ENCODE measurements at regions not wholly inside any gene's neighbourhood (a gene's known extent, or its start where the extent isn't known, plus 50 kb on each side); places are given as distances from the start of the nearest gene placed in this dataset.
A peak's percentile ranks its signal among the peaks of the same experiment; 100 is the strongest.

GRCh38 chr9:109886617-109887016 lies 106.6 kb downstream of the PALM2AKAP2 start:
- Histone ChIP-seq H3K27me3 (ENCODE audit: insufficient read depth, low read length) (no peaks in the 10 kb centered on the region), H3K27ac (ENCODE audit: low read depth, low read length) (peak overlapping the region; percentile 70), H3K79me2 (ENCODE audit: insufficient read depth, low read length) (peaks cover 2% of the 10 kb centered on the region), H4K20me1 (ENCODE audit: insufficient read depth, low read length) (peaks cover 6% of the 10 kb centered on the region), H3K4me2 (ENCODE audit: low read length) (peak overlapping the region; percentile 50), H3K4me3 (ENCODE audit: insufficient read depth, low read depth, low read length) (no peak overlapping the region), H3K9ac (ENCODE audit: low read length) (peak overlapping the region; percentile 38), H2AFZ (ENCODE audit: low read depth, low read length) (no peak overlapping the region), H3K9me3 (ENCODE audit: insufficient read depth, low read depth, low read length) (no peaks in the 10 kb centered on the region), H3K4me1 (ENCODE audit: insufficient read depth, low read length) (peaks cover 10% of the 10 kb centered on the region), H3K36me3 (ENCODE audit: insufficient read depth, low read length) (peaks cover 2% of the 10 kb centered on the region)
- Mint-ChIP-seq H3K4me3 (ENCODE audit: unreplicated experiment) (no peak overlapping the region), H3K27me3 (ENCODE audit: low read depth, unreplicated experiment) (no peaks in the 10 kb centered on the region), H3K9me3 (ENCODE audit: unreplicated experiment) (no peaks in the 10 kb centered on the region), H3K4me1 (ENCODE audit: low read depth, unreplicated experiment) (peaks cover 16% of the 10 kb centered on the region), H3K36me3 (ENCODE audit: low read depth, unreplicated experiment) (peaks cover 14% of the 10 kb centered on the region), H3K27ac (ENCODE audit: unreplicated experiment) (peak overlapping the region; percentile 93)
- FAIRE-seq (no peak), DNase-seq (ENCODE audit: low read depth) (no peak)
- TF ChIP-seq CTCF (IDR thresholded peaks at IDR 0.05; ENCODE audit: insufficient read depth, low read depth, low read length) (no peak), EZH2 (IDR thresholded peaks at IDR 0.05; ENCODE audit: insufficient read depth, low read length) (no peak)

GRCh38 chr9:109887079-109887478 lies 107.1 kb downstream of the PALM2AKAP2 start:
- H3K4me1 ChIP-seq (ENCODE audit: insufficient read depth, low read length), result peaks cover 10% of the 10 kb centered on the region
- no peaks in the 10 kb centered on the region for H3K9me3 ChIP-seq (ENCODE audit: insufficient read depth, low read depth, low read length)
- FAIRE-seq (peak; percentile 95), DNase-seq (ENCODE audit: low read depth) (peak; percentile 81)
- H3K4me1 Mint-ChIP-seq (ENCODE audit: low read depth, unreplicated experiment), result peaks cover 16% of the 10 kb centered on the region
- no peak overlapping the region for H2AFZ ChIP-seq (ENCODE audit: low read depth, low read length)
- H3K36me3 Mint-ChIP-seq (ENCODE audit: low read depth, unreplicated experiment), result peaks cover 14% of the 10 kb centered on the region
- peak overlapping the region; percentile 50 for H3K4me2 ChIP-seq (ENCODE audit: low read length)
- TF ChIP-seq EZH2 (IDR thresholded peaks at IDR 0.05; ENCODE audit: insufficient read depth, low read length), result no peak
- TF ChIP-seq CTCF (IDR thresholded peaks at IDR 0.05; ENCODE audit: insufficient read depth, low read depth, low read length), result no peak
- H3K79me2 ChIP-seq (ENCODE audit: insufficient read depth, low read length), result peaks cover 2% of the 10 kb centered on the region
- peak overlapping the region; percentile 93 for H3K27ac Mint-ChIP-seq (ENCODE audit: unreplicated experiment)
- no peaks in the 10 kb centered on the region for H3K9me3 Mint-ChIP-seq (ENCODE audit: unreplicated experiment)
- H3K4me3 ChIP-seq (ENCODE audit: insufficient read depth, low read depth, low read length), result no peak overlapping the region
- H4K20me1 ChIP-seq (ENCODE audit: insufficient read depth, low read length), result peaks cover 6% of the 10 kb centered on the region
- no peak overlapping the region for H3K4me3 Mint-ChIP-seq (ENCODE audit: unreplicated experiment)
- peak overlapping the region; percentile 70 for H3K27ac ChIP-seq (ENCODE audit: low read depth, low read length)
- H3K9ac ChIP-seq (ENCODE audit: low read length), result peak overlapping the region; percentile 38
- no peaks in the 10 kb centered on the region for H3K27me3 ChIP-seq (ENCODE audit: insufficient read depth, low read length)
- H3K36me3 ChIP-seq (ENCODE audit: insufficient read depth, low read length), result peaks cover 2% of the 10 kb centered on the region
- no peaks in the 10 kb centered on the region for H3K27me3 Mint-ChIP-seq (ENCODE audit: low read depth, unreplicated experiment)

- no peak overlapping the region for H3K4me2 ChIP-seq (ENCODE audit: low read length)
- no peaks in the 10 kb centered on the region for H3K9me3 ChIP-seq (ENCODE audit: insufficient read depth, low read depth, low read length)
- Mint-ChIP-seq H3K27ac (ENCODE audit: unreplicated experiment) (peak overlapping the region; percentile 24), H3K4me3 (ENCODE audit: unreplicated experiment) (no peak overlapping the region), H3K36me3 (ENCODE audit: low read depth, unreplicated experiment) (peaks cover 10% of the 10 kb centered on the region), H3K27me3 (ENCODE audit: low read depth, unreplicated experiment) (no peaks in the 10 kb centered on the region), H3K4me1 (ENCODE audit: low read depth, unreplicated experiment) (peaks cover 16% of the 10 kb centered on the region), H3K9me3 (ENCODE audit: unreplicated experiment) (no peaks in the 10 kb centered on the region)
- FAIRE-seq, result no peak
- peaks cover 15% of the 10 kb centered on the region for H3K4me1 ChIP-seq (ENCODE audit: insufficient read depth, low read length)
- H3K79me2 ChIP-seq (ENCODE audit: insufficient read depth, low read length), result peaks cover 2% of the 10 kb centered on the region
- no peak overlapping the region for H3K27ac ChIP-seq (ENCODE audit: low read depth, low read length)
- TF ChIP-seq EZH2 (IDR thresholded peaks at IDR 0.05; ENCODE audit: insufficient read depth, low read length) (no peak), CTCF (IDR thresholded peaks at IDR 0.05; ENCODE audit: insufficient read depth, low read depth, low read length) (no peak)
- H3K4me3 ChIP-seq (ENCODE audit: insufficient read depth, low read depth, low read length), result no peak overlapping the region
- H4K20me1 ChIP-seq (ENCODE audit: insufficient read depth, low read length), result peaks cover 10% of the 10 kb centered on the region
- no peak overlapping the region for H2AFZ ChIP-seq (ENCODE audit: low read depth, low read length)
- no peaks in the 10 kb centered on the region for H3K27me3 ChIP-seq (ENCODE audit: insufficient read depth, low read length)
- H3K9ac ChIP-seq (ENCODE audit: low read length), result no peak overlapping the region
- DNase-seq (ENCODE audit: low read depth), result no peak
- no peaks in the 10 kb centered on the region for H3K36me3 ChIP-seq (ENCODE audit: insufficient read depth, low read length)
Observed at GRCh38 chr9:109888695-109889094, 108.7 kb downstream of the PALM2AKAP2 start.
